Liver (tissue), 8 donors: ENCODE measurements at regions not wholly inside any gene's neighbourhood (a gene's known extent, or its start where the extent isn't known, plus 50 kb on each side); places are given as distances from the start of the nearest gene placed in this dataset.

Experiments
- DNase-seq: peaks from one replicate; pipeline ENCODE4 v3.0.0-alpha.2; 2017; ENCODE audit warnings: low spot score
- H3K27ac ChIP-seq, 2 donors: one replicate each; pipeline ENCODE4 v1.7.0; 2013; ENCODE audit warnings: inconsistent platforms in 2 of 2, low read length in 2 of 2, control low read depth in 1 of 2, low read depth in 1 of 2, mild to moderate bottlenecking in 1 of 2
- H3K27me3 ChIP-seq, 4 donors: one replicate each; pipeline versions ENCODE4 v1.6.1 to v1.7.0; 2013; ENCODE audit warnings: low read length in 3 of 4, inconsistent platforms in 1 of 4, mild to moderate bottlenecking in 1 of 4, moderate library complexity in 1 of 4; ENCODE audit not compliant: control insufficient read depth in 4 of 4, insufficient read depth in 4 of 4
- H3K36me3 ChIP-seq, 4 donors: one replicate each; pipeline versions ENCODE4 v1.6.1 to v1.7.0; 2013; ENCODE audit warnings: low read length in 3 of 4, mild to moderate bottlenecking in 3 of 4, low read depth in 1 of 4, moderate library complexity in 1 of 4; ENCODE audit not compliant: control insufficient read depth in 4 of 4, insufficient read depth in 3 of 4
- H3K4me1 ChIP-seq, 4 donors: one replicate each; pipeline versions ENCODE4 v1.6.1 to v1.7.0; 2013; ENCODE audit warnings: low read length in 3 of 4, mild to moderate bottlenecking in 3 of 4, moderate library complexity in 1 of 4; ENCODE audit not compliant: control insufficient read depth in 4 of 4, insufficient read depth in 4 of 4
- H3K4me3 ChIP-seq, 3 donors: one replicate each; pipeline versions ENCODE4 v1.6.1 to v1.7.0; 2013; ENCODE audit warnings: low read length in 3 of 3, control low read depth in 1 of 3, low read depth in 1 of 3, mild to moderate bottlenecking in 1 of 3
- H3K9ac ChIP-seq, 2 donors: one replicate each; pipeline ENCODE4 v1.7.0; 2013; ENCODE audit warnings: low read length in 2 of 2, mild to moderate bottlenecking in 2 of 2, moderate library complexity in 2 of 2, control low read depth in 1 of 2, low read depth in 1 of 2
- H3K9me3 ChIP-seq, 4 donors: one replicate each; pipeline versions ENCODE4 v1.6.1 to v1.7.0; 2013; ENCODE audit warnings: low read length in 3 of 4; ENCODE audit not compliant: control insufficient read depth in 4 of 4
- ATF3 ChIP-seq: IDR thresholded peaks from 2 replicates; pipeline ENCODE4 v1.6.1; 2016; ENCODE audit warnings: antibody characterized with exemption
- CTCF ChIP-seq: fragments of 150-350 bp; IDR thresholded peaks from 2 replicates; pipeline ENCODE4 v1.5.1; 2017; ENCODE audit warnings: improper control_type of control experiment, low read depth, low read length; ENCODE audit not compliant: missing input control
- FOXA2 ChIP-seq: IDR thresholded peaks from 2 replicates; pipeline ENCODE4 v1.6.1; 2016; ENCODE audit warnings: antibody characterized with exemption
- GABPA ChIP-seq, 2 donors: IDR thresholded peaks in 1 of 2; conservative IDR thresholded peaks in 1 of 2; 2 replicates each; pipeline ENCODE4 v1.6.1; 2016; ENCODE audit warnings: antibody characterized with exemption in 2 of 2, mild to moderate bottlenecking in 1 of 2, moderate library complexity in 1 of 2
- JUND ChIP-seq, 2 donors: IDR thresholded peaks; 2 replicates each; pipeline ENCODE4 v1.6.1; 2016; ENCODE audit warnings: antibody characterized with exemption in 2 of 2
- NR2F2 ChIP-seq: IDR thresholded peaks from 2 replicates; pipeline ENCODE4 v1.6.1; 2016; ENCODE audit warnings: antibody characterized with exemption
- REST ChIP-seq: IDR thresholded peaks from 2 replicates; pipeline ENCODE4 v1.6.1; 2016; ENCODE audit warnings: antibody characterized with exemption, mild to moderate bottlenecking
- RXRA ChIP-seq, 2 donors: IDR thresholded peaks; 2 replicates each; pipeline ENCODE4 v1.6.1; 2017 to 2018; ENCODE audit warnings: antibody characterized with exemption in 2 of 2, mild to moderate bottlenecking in 1 of 2
- WGBS: extraction: QIAGEN DNeasy Blood & Tissue Kit; methylation state at CpG from one replicate; pipeline ENCODE4 v1.1.7; 2013; 5-methylcytosine and 5-hydroxymethylcytosine counted together
- donor health status: healthy.
- donor health status: healthy.
- donor health status: healthy.
- donor health status: healthy.
- donor health status: healthy.

GRCh38 chr2:147520817-147521216 lies 324.0 kb upstream of the ACVR2A start:
- WGBS: 89% methylated on average over 3 of the region's 3 CpGs
- Histone ChIP-seq H3K27ac (no peak overlapping the region), H3K9me3 (no peaks in the 10 kb centered on the region), H3K4me1 (peaks cover 0 to 3% (median under 1%) of the 10 kb centered on the region in 4 donors), H3K4me3 (no peak overlapping the region), H3K9ac (no peak overlapping the region), H3K27me3 (no peaks in the 10 kb centered on the region), H3K36me3 (no peaks in the 10 kb centered on the region)
- TF ChIP-seq REST: no peak
- no peak for TF ChIP-seq RXRA (IDR thresholded peaks at IDR 0.05)
- TF ChIP-seq CTCF: no peak
- TF ChIP-seq FOXA2: no peak
- no peak for TF ChIP-seq JUND (IDR thresholded peaks at IDR 0.05)
- TF ChIP-seq GABPA (IDR thresholded peaks at IDR 0.05 in 1 of 2, conservative IDR thresholded peaks at IDR 0.05 in 1 of 2): no peak
- TF ChIP-seq ATF3: no peak
- no peak for DNase-seq

GRCh38 chr2:147519178-147519577 lies 325.7 kb upstream of the ACVR2A start:
- Histone ChIP-seq H3K4me3 (no peak overlapping the region), H3K9me3 (no peaks in the 10 kb centered on the region), H3K9ac (no peak overlapping the region), H3K27ac (no peak overlapping the region), H3K27me3 (no peaks in the 10 kb centered on the region), H3K36me3 (no peaks in the 10 kb centered on the region), H3K4me1 (no peaks in the 10 kb centered on the region)
- TF ChIP-seq FOXA2 (no peak), RXRA (IDR thresholded peaks at IDR 0.05) (peak; percentile 44 to 78), NR2F2 (no peak), REST (no peak)
- no peak for DNase-seq
- WGBS: 78% methylated on average over 2 of the region's 2 CpGs
